ENCODE measurements at regions not wholly inside any gene's neighbourhood (a gene's known extent, or its start where the extent isn't known, plus 50 kb on each side); places are given as distances from the start of the nearest gene placed in this dataset.

GRCh38 chr18:39793609-39794008 lies 2161.4 kb upstream of the PIK3C3 start:
- no peak for TF ChIP-seq STAT1 (IDR thresholded peaks at IDR 0.05; ENCODE audit: unreplicated experiment)
- no peak for TF ChIP-seq EZH2phosphoT487 (IDR thresholded peaks at IDR 0.05; ENCODE audit: unreplicated experiment)
- TF ChIP-seq POLR2AphosphoS5 (IDR thresholded peaks at IDR 0.05; ENCODE audit: low read depth): no peak
- TF ChIP-seq, protein P1, sequence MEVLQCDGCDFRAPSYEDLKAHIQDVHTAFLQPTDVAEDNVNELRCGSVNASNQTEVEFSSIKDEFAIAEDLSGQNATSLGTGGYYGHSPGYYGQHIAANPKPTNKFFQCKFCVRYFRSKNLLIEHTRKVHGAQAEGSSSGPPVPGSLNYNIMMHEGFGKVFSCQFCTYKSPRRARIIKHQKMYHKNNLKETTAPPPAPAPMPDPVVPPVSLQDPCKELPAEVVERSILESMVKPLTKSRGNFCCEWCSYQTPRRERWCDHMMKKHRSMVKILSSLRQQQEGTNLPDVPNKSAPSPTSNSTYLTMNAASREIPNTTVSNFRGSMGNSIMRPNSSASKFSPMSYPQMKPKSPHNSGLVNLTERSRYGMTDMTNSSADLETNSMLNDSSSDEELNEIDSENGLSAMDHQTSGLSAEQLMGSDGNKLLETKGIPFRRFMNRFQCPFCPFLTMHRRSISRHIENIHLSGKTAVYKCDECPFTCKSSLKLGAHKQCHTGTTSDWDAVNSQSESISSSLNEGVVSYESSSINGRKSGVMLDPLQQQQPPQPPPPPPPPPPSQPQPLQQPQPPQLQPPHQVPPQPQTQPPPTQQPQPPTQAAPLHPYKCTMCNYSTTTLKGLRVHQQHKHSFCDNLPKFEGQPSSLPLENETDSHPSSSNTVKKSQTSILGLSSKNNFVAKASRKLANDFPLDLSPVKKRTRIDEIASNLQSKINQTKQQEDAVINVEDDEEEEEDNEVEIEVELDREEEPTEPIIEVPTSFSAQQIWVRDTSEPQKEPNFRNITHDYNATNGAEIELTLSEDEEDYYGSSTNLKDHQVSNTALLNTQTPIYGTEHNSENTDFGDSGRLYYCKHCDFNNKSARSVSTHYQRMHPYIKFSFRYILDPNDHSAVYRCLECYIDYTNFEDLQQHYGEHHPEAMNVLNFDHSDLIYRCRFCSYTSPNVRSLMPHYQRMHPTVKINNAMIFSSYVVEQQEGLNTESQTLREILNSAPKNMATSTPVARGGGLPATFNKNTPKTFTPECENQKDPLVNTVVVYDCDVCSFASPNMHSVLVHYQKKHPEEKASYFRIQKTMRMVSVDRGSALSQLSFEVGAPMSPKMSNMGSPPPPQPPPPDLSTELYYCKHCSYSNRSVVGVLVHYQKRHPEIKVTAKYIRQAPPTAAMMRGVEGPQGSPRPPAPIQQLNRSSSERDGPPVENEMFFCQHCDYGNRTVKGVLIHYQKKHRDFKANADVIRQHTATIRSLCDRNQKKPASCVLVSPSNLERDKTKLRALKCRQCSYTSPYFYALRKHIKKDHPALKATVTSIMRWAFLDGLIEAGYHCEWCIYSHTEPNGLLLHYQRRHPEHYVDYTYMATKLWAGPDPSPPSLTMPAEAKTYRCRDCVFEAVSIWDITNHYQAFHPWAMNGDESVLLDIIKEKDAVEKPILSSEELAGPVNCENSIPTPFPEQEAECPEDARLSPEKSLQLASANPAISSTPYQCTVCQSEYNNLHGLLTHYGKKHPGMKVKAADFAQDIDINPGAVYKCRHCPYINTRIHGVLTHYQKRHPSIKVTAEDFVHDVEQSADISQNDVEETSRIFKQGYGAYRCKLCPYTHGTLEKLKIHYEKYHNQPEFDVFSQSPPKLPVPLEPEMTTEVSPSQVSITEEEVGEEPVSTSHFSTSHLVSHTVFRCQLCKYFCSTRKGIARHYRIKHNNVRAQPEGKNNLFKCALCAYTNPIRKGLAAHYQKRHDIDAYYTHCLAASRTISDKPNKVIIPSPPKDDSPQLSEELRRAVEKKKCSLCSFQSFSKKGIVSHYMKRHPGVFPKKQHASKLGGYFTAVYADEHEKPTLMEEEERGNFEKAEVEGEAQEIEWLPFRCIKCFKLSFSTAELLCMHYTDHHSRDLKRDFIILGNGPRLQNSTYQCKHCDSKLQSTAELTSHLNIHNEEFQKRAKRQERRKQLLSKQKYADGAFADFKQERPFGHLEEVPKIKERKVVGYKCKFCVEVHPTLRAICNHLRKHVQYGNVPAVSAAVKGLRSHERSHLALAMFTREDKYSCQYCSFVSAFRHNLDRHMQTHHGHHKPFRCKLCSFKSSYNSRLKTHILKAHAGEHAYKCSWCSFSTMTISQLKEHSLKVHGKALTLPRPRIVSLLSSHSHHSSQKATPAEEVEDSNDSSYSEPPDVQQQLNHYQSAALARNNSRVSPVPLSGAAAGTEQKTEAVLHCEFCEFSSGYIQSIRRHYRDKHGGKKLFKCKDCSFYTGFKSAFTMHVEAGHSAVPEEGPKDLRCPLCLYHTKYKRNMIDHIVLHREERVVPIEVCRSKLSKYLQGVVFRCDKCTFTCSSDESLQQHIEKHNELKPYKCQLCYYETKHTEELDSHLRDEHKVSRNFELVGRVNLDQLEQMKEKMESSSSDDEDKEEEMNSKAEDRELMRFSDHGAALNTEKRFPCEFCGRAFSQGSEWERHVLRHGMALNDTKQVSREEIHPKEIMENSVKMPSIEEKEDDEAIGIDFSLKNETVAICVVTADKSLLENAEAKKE (CRISPR knock-in tag; IDR thresholded peaks at IDR 0.05): no peak
- TF ChIP-seq EZH2 (IDR thresholded peaks at IDR 0.05; ENCODE audit: low read depth, unreplicated experiment): no peak
- TF ChIP-seq ZNF331 (CRISPR knock-in tag; IDR thresholded peaks at IDR 0.05; ENCODE audit: low read depth): no peak
- TF ChIP-seq ZNF114 (CRISPR knock-in tag; IDR thresholded peaks at IDR 0.05): no peak
- TF ChIP-seq, protein P2, sequence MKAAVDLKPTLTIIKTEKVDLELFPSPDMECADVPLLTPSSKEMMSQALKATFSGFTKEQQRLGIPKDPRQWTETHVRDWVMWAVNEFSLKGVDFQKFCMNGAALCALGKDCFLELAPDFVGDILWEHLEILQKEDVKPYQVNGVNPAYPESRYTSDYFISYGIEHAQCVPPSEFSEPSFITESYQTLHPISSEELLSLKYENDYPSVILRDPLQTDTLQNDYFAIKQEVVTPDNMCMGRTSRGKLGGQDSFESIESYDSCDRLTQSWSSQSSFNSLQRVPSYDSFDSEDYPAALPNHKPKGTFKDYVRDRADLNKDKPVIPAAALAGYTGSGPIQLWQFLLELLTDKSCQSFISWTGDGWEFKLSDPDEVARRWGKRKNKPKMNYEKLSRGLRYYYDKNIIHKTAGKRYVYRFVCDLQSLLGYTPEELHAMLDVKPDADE (IDR thresholded peaks at IDR 0.05): no peak
- H3K36me3 Mint-ChIP-seq (ENCODE audit: low read depth): no peaks in the 10 kb centered on the region
- no peaks in the 10 kb centered on the region for H3K9me3 Mint-ChIP-seq
- Histone ChIP-seq H3K4me1 (ENCODE audit: insufficient read depth) (peaks cover 74% of the 10 kb centered on the region), H3F3A (replicated peaks; ENCODE audit: low read depth) (no peaks in the 10 kb centered on the region), H3K36me3 (ENCODE audit: insufficient read depth) (no peaks in the 10 kb centered on the region), H3K79me2 (replicated peaks; ENCODE audit: insufficient read depth) (peaks cover 100% of the 10 kb centered on the region), H3K9me2 (ENCODE audit: insufficient read depth) (no peaks in the 10 kb centered on the region), H3K4me3 (no peak overlapping the region), H2AFZ (no peak overlapping the region), H3K4me2 (peak overlapping the region; percentile 27; the same call in 1 of the 2 replicates), H3K27ac (ENCODE audit: low read depth) (no peak overlapping the region), H4K20me1 (replicated peaks; ENCODE audit: insufficient read depth) (peaks cover 12% of the 10 kb centered on the region; the same call in 1 of the 2 replicates), H3K27me3 (ENCODE audit: insufficient read depth) (no peaks in the 10 kb centered on the region)
- H3K27me3 Mint-ChIP-seq (ENCODE audit: insufficient read depth, low read depth, poor library complexity): no peaks in the 10 kb centered on the region
- no peak overlapping the region for H3K27ac Mint-ChIP-seq
- ATAC-seq: no peak
- peaks cover 15% of the 10 kb centered on the region for H3K4me1 Mint-ChIP-seq
- H3K4me3 Mint-ChIP-seq: no peak overlapping the region
- no peak for DNase-seq (ENCODE audit: low spot score)

Measured in GM23338 (cell line).